GM18868 (cell line): ENCODE measurements at regions not wholly inside any gene's neighbourhood (a gene's known extent, or its start where the extent isn't known, plus 50 kb on each side); places are given as distances from the start of the nearest gene placed in this dataset.

Experiments used
- ATAC-seq: cut with Tn5 transposase; IDR thresholded peaks from one replicate; pipeline ENCODE4 v1.9.1; 2021; ENCODE audit warnings: mild to moderate bottlenecking, moderate library complexity; ENCODE audit not compliant: unreplicated experiment

GRCh38 chr17:13310858-13311257 lies 290.9 kb downstream of the HS3ST3A1 start:
- no peak for ATAC-seq

GRCh38 chr17:13306310-13306962 lies 288.6 kb upstream of the ELAC2 start:
- no peak for ATAC-seq

GRCh38 chr17:13302983-13303382 lies 285.2 kb upstream of the ELAC2 start:
- no peak for ATAC-seq

GRCh38 chr17:13302419-13302818 lies 284.6 kb upstream of the ELAC2 start:
- no peak for ATAC-seq

GRCh38 chr17:13297183-13297582 lies 279.4 kb upstream of the ELAC2 start:
- ATAC-seq, result no peak

GRCh38 chr17:13293421-13293820 lies 275.6 kb upstream of the ELAC2 start:
- no peak for ATAC-seq

- no peak for ATAC-seq
Observed at GRCh38 chr17:13292291-13292690, 274.5 kb upstream of the ELAC2 start.

GRCh38 chr17:13288248-13288647 lies 270.4 kb upstream of the ELAC2 start:
- no peak for ATAC-seq

GRCh38 chr17:13287226-13287625 lies 269.4 kb upstream of the ELAC2 start:
- ATAC-seq, result no peak

GRCh38 chr17:13283606-13284005 lies 265.8 kb upstream of the ELAC2 start:
- no peak for ATAC-seq

GRCh38 chr17:13281626-13282025 lies 263.8 kb upstream of the ELAC2 start:
- ATAC-seq, result no peak

GRCh38 chr17:13273806-13274205 lies 256.0 kb upstream of the ELAC2 start:
- no peak for ATAC-seq

GRCh38 chr17:13272296-13272695 lies 254.5 kb upstream of the ELAC2 start:
- ATAC-seq, result no peak

- ATAC-seq, result no peak
Observed at GRCh38 chr17:13268791-13269595, 251.2 kb upstream of the ELAC2 start.

- ATAC-seq, result no peak
Observed at GRCh38 chr17:13266606-13267005, 248.8 kb upstream of the ELAC2 start.

- no peak for ATAC-seq
Observed at GRCh38 chr17:13265311-13265710, 247.5 kb upstream of the ELAC2 start.

- no peak for ATAC-seq
Observed at GRCh38 chr17:13263746-13264145, 245.9 kb upstream of the ELAC2 start.

- ATAC-seq, result no peak
Observed at GRCh38 chr17:13256545-13256944, 238.7 kb upstream of the ELAC2 start.

GRCh38 chr17:13253733-13254410 lies 236.0 kb upstream of the ELAC2 start:
- ATAC-seq, result no peak

GRCh38 chr17:13244513-13244912 lies 226.7 kb upstream of the ELAC2 start:
- no peak for ATAC-seq

- ATAC-seq, result no peak
Observed at GRCh38 chr17:13243585-13243984, 225.8 kb upstream of the ELAC2 start.

- no peak for ATAC-seq
Observed at GRCh38 chr17:13240851-13241250, 223.0 kb upstream of the ELAC2 start.
